OCI-LY3 (cell line): ENCODE measurements at regions not wholly inside any gene's neighbourhood (a gene's known extent, or its start where the extent isn't known, plus 50 kb on each side); places are given as distances from the start of the nearest gene placed in this dataset.

Source experiments
- EZH2phosphoT487 ChIP-seq: fragments of 200-600 bp; shearing (Covaris generic); IDR thresholded peaks from 2 replicates; pipeline ENCODE4 v1.6.1; 2018; ENCODE audit warnings: antibody characterized with exemption, mixed run types, low read depth
- TF ChIP-seq, protein P1 (sequence below): fragments of 200-600, 300-600 bp; sonication (generic); IDR thresholded peaks from 2 replicates; pipeline ENCODE4 v1.5.1; 2014; ENCODE audit warnings: antibody characterized with exemption, low read length, low read depth

DNA sequence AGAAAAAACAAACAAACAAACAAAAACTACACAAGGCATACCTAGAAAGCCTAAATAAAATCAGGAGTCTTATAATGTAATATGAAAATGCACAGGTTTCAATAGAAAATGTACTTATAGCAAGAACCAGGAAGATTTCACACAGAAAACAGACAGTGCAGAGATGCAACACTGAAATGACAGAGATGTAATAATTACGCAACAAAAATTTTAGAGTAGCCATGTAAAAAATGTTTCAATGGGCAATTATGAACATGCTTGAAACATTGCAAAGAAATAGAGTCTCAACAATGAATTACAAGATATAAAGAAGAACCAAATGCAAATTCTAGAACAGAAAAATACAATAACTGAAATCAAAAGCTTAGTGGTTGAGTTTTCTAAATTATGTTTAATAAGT lies 405.9 kb downstream of the PLK2 start:
- TF ChIP-seq, protein P1, sequence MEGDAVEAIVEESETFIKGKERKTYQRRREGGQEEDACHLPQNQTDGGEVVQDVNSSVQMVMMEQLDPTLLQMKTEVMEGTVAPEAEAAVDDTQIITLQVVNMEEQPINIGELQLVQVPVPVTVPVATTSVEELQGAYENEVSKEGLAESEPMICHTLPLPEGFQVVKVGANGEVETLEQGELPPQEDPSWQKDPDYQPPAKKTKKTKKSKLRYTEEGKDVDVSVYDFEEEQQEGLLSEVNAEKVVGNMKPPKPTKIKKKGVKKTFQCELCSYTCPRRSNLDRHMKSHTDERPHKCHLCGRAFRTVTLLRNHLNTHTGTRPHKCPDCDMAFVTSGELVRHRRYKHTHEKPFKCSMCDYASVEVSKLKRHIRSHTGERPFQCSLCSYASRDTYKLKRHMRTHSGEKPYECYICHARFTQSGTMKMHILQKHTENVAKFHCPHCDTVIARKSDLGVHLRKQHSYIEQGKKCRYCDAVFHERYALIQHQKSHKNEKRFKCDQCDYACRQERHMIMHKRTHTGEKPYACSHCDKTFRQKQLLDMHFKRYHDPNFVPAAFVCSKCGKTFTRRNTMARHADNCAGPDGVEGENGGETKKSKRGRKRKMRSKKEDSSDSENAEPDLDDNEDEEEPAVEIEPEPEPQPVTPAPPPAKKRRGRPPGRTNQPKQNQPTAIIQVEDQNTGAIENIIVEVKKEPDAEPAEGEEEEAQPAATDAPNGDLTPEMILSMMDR, result no peak
- TF ChIP-seq EZH2phosphoT487, result no peak
